Uterus (tissue), 3 donors: ENCODE measurements at regions not wholly inside any gene's neighbourhood (a gene's known extent, or its start where the extent isn't known, plus 50 kb on each side); places are given as distances from the start of the nearest gene placed in this dataset.

ENCODE experiments used
- DNase-seq, 2 donors: peaks; one replicate each; pipeline ENCODE4 v3.0.0-alpha.2; 2019 to 2020
- H3K27ac ChIP-seq, 2 donors: fragments of 200-600 bp; sonication (generic); 1 replicate in 1 of 2; 2 replicates in 1 of 2; pipeline ENCODE4 v1.5.1; 2016 to 2018
- H3K27me3 ChIP-seq, 2 donors: fragments of 200-600 bp; sonication (generic); one replicate each; pipeline ENCODE4 v1.5.1; 2018 to 2019; ENCODE audit warnings: control low read depth in 1 of 2
- H3K36me3 ChIP-seq, 2 donors: fragments of 200-600 bp; sonication (generic); one replicate each; pipeline ENCODE4 v1.5.1; 2019; ENCODE audit warnings: control low read depth in 1 of 2
- H3K4me1 ChIP-seq, 2 donors: fragments of 200-600 bp; sonication (generic); one replicate each; pipeline ENCODE4 v1.5.1; 2018 to 2019; ENCODE audit warnings: control low read depth in 1 of 2
- H3K4me3 ChIP-seq, 2 donors: fragments of 200-600 bp; sonication (generic); 1 replicate in 1 of 2; 2 replicates in 1 of 2; pipeline ENCODE4 v1.5.1; 2018 to 2019; ENCODE audit warnings: mild to moderate bottlenecking in 1 of 2
- H3K9me3 ChIP-seq, 2 donors: fragments of 200-600 bp; sonication (generic); one replicate each; pipeline ENCODE4 v1.5.1; 2019; ENCODE audit warnings: control low read depth in 1 of 2
- CTCF ChIP-seq, 4 experiments: fragments of 200-600 bp in 2 of 4; fragments of 450-650 bp in 2 of 4; sonication (generic) in 2 of 4; IDR thresholded peaks; one replicate each; pipeline ENCODE4 v1.5.1; 2016 to 2019; ENCODE audit warnings: antibody characterized with exemption in 4 of 4, mild to moderate bottlenecking in 2 of 4, moderate library complexity in 1 of 4
- POLR2A ChIP-seq, 2 donors: fragments of 450-650 bp; IDR thresholded peaks; one replicate each; pipeline ENCODE4 v1.6.1; 2016; ENCODE audit warnings: antibody characterized with exemption in 2 of 2, mild to moderate bottlenecking in 1 of 2, moderate library complexity in 1 of 2
- intact Hi-C: fragments of 100-400 bp; cut with DNase I; formaldehyde crosslinking; loops from one replicate; pipeline ENCODE4 v1.15.1; 2023; ENCODE audit warnings: low total_unique reads
- donor health status: DM: yes; HTN: yes; CAD: no.

GRCh38 chr4:119946359-119946758, 120.3 kb downstream of the MAD2L1 start:
- no peaks in the 10 kb centered on the region for H3K4me1 ChIP-seq
- H3K27me3 ChIP-seq, result no peaks in the 10 kb centered on the region
- H3K27ac ChIP-seq, result no peak overlapping the region
- no peaks in the 10 kb centered on the region for H3K9me3 ChIP-seq
- DNase-seq, result no peak
- TF ChIP-seq POLR2A (IDR thresholded peaks at IDR 0.05) (no peak), CTCF (IDR thresholded peaks at IDR 0.05) (no peak)
- H3K36me3 ChIP-seq, result no peaks in the 10 kb centered on the region
- intact Hi-C loops, result no loop called here
- no peak overlapping the region for H3K4me3 ChIP-seq

DNA sequence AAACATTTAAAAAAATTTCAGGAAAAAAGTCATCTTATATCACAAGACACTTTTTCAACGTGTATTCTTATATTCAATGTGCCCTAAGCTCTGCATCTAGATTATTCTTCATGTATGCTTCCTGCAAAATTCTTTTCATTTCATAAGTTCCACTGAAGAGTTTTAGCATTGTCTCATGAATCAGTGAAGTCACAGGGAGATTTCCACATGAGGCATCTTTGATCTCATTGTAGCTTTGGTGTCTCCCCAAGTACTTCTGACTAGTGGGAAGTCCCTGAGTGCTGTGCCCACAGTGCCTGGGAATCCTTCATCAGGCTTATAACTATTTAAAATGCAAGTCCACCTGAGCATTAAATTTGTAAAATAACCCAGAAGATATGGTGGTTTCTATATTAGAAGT, 123.8 kb downstream of the MAD2L1 start:
- no peak for DNase-seq
- Histone ChIP-seq H3K36me3 (no peaks in the 10 kb centered on the region), H3K4me1 (no peaks in the 10 kb centered on the region)

DNA sequence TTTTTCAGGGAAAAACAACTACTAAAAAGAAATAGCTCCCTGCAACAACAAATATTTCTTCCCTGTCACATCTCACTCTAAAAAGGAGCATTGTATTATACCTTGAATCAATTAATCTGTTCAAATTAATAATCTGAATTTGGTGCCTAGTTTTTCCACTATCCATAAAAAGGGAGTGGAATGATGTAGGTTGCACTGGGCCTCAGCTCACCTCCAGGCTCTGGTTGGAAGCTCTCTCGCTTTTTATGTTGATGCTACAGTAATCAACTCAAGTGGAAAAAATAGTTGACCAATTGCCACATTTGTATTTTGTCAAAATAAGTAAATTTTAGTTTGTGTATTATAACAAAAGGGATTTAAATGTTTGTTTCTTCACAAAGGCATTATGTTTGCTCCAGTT, 126.1 kb downstream of the MAD2L1 start:
- no peak for DNase-seq
- Histone ChIP-seq H3K27ac (no peak overlapping the region), H3K9me3 (no peaks in the 10 kb centered on the region), H3K36me3 (no peaks in the 10 kb centered on the region), H3K4me1 (no peaks in the 10 kb centered on the region), H3K4me3 (no peak overlapping the region), H3K27me3 (no peaks in the 10 kb centered on the region)
- TF ChIP-seq CTCF (IDR thresholded peaks at IDR 0.05) (no peak), POLR2A (IDR thresholded peaks at IDR 0.05) (no peak)
- intact Hi-C loops, result no loop called here

More for the DNA sequence above, 123.8 kb downstream of the MAD2L1 start:
- Histone ChIP-seq H3K9me3 (no peaks in the 10 kb centered on the region), H3K27ac (no peak overlapping the region), H3K27me3 (no peaks in the 10 kb centered on the region), H3K4me3 (no peak overlapping the region)
- TF ChIP-seq CTCF (IDR thresholded peaks at IDR 0.05) (no peak), POLR2A (IDR thresholded peaks at IDR 0.05) (no peak)
- intact Hi-C loops, result no loop called here

DNA sequence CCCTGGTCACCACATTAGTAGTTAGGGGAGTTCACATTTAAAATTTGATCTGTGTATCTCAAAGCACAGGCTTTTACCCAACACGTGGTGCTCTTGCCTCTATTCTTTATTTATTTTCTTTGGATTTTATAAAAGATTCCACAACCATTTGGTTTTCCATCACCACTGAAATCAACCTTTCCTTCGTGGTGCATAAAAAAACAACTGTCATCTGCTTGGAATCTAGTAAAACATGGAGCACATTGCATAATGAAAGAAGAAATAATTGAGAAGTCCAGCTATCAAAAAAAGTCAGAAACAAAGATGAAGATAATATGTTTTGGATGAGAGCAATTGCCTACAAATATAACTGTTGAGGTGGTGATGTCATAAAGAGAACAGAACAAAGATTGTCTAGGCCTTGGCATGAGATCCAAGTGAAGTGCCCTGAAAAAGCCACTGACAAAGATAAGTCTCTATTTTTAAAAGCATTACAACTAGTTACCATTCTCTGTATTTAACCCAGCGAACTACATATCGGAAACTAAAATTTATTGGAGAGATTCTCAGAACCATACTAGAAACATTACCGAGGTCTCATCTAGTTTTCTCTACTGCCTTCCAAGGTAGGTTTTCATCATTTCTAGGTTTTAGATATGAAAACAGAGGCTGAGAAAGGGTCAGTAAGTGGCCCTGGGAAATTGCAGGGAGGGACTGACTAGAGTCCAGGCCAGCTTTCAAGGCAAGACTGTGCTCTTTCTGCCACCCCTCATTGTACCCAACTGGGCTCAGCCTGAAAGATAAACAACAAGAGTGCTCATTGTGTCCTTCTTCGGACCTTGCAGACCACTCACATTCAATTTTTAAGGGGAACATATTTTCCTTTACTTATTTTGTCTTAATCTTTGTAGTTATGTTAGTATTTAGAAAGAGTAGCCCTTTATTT, 127.3 kb downstream of the MAD2L1 start:
- H3K27ac ChIP-seq, result no peak overlapping the region
- H3K4me1 ChIP-seq, result no peaks in the 10 kb centered on the region
- H3K9me3 ChIP-seq, result no peaks in the 10 kb centered on the region
- H3K27me3 ChIP-seq, result no peaks in the 10 kb centered on the region
- DNase-seq, result no peak
- no peak overlapping the region for H3K4me3 ChIP-seq
- no peaks in the 10 kb centered on the region for H3K36me3 ChIP-seq
- TF ChIP-seq POLR2A (IDR thresholded peaks at IDR 0.05) (no peak), CTCF (IDR thresholded peaks at IDR 0.05) (no peak)
- intact Hi-C loops, result no loop called here

DNA sequence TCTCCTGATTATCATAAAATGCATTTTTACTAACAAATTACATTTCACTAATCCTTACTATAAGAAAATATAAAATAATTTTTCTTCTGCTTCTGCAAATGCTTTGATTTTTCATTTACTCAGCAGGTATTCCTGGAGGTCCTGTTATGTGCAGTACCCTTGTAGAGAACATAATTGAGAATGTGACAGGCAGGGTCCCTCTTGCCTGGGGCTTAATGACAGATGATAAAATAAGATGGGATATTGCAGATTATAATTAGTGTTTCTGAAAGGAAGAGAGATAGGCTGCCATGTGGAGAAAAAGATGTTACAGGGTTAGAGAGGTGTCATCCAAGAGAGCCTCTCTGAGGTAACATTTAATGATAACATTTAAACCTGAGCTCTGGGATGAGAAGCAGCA, 128.9 kb downstream of the MAD2L1 start:
- no peak overlapping the region for H3K27ac ChIP-seq
- no peak overlapping the region for H3K4me3 ChIP-seq
- no peaks in the 10 kb centered on the region for H3K9me3 ChIP-seq
- no peak for DNase-seq
- intact Hi-C loops, result no loop called here
- H3K36me3 ChIP-seq, result no peaks in the 10 kb centered on the region
- H3K27me3 ChIP-seq, result no peaks in the 10 kb centered on the region
- TF ChIP-seq POLR2A (IDR thresholded peaks at IDR 0.05) (no peak), CTCF (IDR thresholded peaks at IDR 0.05) (no peak)
- H3K4me1 ChIP-seq, result no peaks in the 10 kb centered on the region
